NCI-H69 (cell line): ENCODE measurements at regions not wholly inside any gene's neighbourhood (a gene's known extent, or its start where the extent isn't known, plus 50 kb on each side); places are given as distances from the start of the nearest gene placed in this dataset.
"Not testable (repeated sequence)": the region's sequence is repeated elsewhere in the genome, so short reads cannot be mapped to it uniquely, and the experiment has no call there.

Experiments used
- DNase-seq: peaks from one replicate; lab custom pipeline; 2025; lab: John Stamatoyannopoulos, UW

DNA sequence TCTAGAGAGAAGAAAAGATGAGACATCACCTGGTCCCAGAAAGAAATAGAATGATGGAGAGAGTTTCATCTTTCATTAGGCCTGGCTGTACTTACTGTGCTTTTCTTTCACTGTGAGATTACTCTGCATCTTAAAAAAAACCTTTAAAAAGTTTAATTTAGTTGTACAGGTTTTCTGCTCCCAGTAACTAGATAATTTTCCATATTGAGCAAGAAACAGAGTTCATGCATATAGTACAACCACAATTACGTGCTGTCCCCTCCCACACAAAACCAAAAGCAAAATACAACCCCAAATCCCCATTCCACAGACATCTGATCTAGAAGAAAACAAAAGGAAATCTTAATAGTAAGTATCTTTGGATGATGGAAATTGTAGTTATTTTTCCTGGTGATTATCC lies 371.2 kb downstream of the SH2D1A start:
- no peak for DNase-seq

DNA sequence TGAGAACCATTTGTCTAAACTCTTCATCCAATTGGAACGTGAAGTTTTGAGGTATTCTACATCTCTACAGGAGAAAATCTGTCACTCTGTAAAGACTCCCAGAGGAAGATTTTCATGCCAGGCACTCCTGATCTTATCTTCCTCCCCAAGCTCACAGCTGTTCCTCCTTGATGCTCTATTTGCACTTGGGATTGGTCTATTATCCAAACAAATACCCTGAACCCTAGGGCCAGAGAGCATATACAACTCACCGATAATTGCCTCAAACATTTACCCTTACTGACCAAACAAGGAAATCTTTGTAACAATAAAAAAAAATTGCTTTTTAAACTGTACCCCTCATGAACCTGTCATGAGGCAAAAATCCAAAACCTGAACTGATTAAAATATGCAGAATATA lies 372.7 kb downstream of the SH2D1A start:
- peak; percentile 95 for DNase-seq

DNA sequence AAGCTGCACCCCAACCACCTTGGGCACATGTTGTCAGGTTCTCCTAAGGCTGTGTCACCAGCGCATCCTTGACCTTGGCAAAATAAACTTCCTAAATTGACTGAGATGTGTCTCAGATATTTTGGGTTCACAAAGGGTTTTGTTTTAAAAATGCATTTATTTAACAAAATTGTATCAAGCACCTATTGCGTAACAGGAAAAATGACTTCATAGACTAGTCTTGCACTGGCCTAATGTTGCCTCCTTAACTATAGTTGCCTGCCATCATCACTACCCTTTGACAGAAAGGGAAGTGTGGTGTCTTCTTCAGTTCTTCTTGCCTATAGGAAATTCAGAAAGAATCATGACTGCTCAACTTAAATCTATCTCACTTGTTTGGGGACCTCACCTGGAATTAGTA lies 374.2 kb downstream of the SH2D1A start:
- no peak for DNase-seq

DNA sequence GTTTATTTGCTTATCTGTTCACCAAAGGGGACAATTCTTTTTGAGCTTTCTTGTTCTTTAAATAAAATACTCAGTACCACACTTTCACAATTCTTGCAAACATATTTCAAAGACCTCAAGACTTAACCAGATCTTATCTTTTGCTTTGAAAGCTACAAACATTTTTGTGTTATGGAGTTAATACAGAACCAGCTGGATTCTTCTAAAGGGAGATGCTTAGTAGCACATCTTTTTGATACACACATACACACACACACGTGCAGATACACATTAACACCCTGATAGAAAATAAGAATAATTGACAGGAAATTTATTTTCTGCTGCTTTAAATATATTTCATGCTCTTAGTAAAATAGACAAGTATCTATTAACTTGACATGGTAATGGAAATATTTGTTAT lies 379.1 kb downstream of the SH2D1A start:
- DNase-seq, result no peak

DNA sequence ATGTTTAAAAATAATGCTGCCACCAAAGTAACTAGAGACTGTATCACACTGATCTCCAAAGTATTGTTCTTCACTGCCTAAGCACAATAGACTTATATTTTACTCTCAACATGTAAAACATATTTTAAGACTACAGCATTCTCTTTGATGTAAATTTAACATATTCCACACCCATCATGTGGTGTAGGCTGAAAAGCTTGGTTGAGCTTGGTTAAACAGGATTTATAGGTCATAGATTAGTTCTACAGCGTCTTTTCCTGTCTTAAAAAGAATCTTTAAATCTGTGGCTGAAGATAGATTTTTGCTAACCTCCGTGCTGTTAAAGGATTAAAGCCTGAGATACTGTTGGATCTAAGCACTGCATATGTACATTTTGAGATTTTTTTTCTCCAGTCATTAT lies 379.9 kb downstream of the SH2D1A start:
- DNase-seq, result no peak

DNA sequence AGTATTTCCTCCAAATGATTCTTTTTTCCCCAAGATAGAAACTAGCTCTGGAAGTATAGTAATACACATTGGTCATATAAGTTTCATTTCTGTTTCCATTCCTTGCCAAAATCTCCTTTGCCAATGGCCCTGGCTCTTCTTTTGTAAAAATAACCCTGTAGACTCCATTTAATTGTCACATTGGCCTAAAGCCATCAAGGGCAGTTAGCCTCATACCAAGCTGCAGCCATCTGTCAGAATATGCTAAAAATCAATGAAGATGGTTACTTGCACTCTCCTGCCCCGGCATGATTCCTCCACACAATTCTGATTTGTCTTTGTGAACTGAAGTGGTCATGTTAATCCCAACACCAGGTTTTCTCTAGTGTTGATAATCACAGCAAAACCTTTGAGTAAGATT lies 380.5 kb downstream of the SH2D1A start:
- peak; percentile 90 for DNase-seq

DNA sequence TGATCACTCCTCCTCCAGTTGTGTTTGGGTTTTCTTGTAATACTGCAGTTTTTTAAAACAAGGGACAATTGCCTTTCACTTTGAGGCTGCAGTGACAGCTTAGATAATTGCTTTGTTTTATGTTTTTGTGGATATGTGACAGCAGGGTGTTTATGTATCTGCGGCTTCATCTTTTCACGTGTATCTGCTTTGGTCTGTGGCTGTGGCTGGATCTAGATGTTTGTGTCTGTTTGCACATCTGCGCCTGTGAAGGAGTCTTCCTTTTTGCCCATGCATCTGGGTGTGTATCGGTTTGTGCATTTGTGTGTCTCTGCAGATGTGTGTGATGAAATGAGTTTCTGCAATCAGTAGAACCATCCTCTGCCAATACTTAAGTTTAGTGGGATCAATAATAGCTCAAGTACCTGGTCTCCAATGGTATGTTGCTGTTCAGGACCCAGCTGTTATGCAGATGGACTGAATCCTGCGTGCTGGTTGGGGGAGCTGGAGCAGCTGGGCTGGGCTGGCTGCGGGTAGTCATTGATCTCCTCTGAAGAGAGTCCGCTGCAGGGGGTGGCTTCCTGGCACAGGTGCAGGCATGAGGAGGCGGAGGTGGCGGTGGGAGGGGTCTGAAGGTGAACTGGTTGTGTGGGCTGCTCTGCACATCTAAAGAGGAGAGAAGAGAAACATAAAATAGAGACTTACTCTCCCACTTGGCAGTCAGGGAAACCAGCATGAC lies 390.3 kb downstream of the SH2D1A start:
- DNase-seq, result peak; percentile 93

DNA sequence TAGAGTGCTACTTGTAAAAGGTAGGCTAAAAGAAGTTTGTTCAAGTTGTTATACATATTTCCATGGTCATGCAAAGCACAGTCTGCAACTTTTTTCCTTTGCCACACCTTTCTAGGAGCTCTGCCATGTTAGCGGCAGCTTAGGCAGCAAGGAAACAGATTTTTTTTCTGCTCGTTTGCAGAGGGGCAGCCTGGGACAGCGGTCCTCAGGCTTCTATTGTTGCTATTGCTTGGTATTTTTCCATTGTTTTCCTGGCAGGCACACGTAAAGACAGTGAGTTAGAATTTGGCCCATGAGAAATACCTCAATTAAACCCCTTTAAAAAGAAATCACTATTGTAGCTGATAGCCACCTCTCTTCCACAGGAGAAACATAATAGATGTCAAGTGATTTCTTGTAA lies 391.4 kb downstream of the SH2D1A start:
- peak; percentile 32 for DNase-seq

DNA sequence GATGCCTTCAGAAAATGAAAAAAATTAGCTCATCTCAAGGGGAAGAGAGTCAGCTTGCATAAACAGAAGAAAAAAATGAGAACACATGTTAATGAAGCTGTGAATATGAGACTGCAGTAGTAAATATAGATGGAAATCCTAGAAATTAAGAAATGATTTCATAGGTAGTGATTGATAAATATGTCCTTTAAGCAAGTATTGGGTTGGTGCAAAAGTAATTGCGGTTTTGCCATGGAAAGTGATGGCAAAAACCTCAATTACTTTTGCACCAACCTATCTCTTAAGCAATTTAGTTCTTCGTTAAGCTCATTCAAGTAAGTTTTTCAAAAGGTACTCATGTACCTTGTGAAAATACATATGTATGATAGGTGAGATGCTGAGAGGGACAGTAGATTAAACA lies 400.9 kb downstream of the SH2D1A start:
- no peak for DNase-seq

DNA sequence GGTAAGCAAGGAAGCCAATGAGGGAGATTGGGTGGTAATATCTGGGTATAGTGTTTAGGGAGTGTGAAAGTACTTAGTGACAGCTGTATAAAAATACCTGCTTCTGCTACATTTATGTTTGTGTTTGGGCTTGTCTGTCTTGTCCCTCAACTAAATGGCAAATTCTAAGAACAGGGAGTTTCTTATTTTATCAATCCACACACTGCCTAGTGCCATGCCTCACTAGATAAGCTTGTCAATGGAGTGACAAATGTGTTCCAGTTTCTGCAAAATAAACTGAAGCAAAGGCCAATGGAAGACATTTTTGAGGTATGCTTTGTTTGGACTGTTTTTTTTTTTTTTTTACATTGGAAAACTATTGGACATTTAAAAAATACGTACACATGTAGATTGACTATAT lies 418.0 kb downstream of the SH2D1A start:
- no peak for DNase-seq

DNA sequence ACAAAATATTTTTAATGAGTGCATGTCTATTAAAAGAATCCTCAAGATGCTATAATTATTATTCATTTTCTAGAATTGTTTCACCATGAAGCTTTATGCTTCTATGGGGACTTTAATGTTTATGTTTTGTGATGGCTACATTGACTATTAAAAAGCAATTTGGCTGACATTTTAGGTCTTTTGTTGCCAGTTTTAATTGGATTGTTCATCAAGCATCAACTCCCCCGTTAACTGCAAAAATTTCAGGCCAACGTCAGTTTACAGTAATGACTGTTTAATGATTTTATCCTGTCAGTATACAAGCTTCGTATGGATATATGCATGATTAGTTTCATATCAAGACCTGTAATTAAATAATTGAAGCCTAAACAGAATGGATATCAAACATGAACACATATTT lies 422.8 kb downstream of the SH2D1A start:
- peak; percentile 11 for DNase-seq

DNA sequence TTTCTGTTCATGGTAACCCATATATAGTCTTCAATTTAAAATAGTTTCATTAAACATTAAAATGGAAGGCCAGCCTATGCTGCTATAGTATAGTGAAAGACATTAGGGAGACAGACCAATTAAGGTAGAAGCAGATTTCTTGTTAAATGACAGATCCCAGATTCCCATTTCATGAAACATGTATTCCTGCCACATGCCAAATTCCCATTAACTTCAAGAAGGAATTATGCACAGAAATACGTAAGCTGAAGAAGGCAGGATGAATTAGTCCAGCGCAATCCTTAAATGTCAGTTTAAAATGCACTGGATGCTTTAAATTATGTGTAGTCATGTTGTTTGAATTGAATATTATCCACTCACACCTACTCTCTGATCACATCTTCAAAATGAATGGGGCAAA lies 424.9 kb downstream of the SH2D1A start:
- no peak for DNase-seq

DNA sequence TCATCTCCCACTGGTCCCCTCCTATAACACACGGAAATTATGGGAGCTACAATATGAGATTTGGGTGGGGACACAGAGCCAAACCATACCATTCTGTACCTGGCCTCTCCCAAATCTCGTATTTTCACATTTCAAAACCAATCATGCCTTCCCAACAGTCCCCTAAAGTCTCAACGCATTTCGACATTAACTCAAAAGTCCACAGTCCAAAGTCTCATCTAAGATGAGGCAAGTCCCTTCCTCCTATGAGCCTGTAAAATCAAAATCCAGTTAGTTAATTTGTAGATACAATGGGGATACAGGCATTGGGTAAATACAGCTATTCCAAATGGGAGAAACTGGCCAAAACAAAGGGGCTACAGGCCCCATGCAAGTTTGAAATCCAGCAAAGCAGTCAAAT lies 441.9 kb downstream of the SH2D1A start:
- DNase-seq, result not testable (repeated sequence)

DNA sequence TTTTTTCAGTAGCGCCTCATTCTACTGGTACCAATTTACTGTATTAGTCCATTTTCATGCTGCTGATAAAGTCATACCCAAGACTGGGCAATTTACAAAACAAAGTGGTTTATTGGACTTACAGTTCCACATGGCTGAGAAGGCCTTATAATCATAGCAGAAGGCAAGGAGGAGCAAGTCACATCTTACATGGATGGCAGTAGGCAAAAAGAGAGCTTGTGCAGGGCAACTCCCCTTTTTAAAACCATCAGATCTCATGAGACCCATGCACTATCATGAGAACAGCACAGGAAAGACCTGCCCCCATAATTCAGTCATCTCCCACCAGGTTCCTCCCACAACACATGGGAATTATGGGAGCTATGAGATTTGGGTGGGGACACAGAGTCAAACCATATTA lies 443.5 kb downstream of the SH2D1A start:
- not testable (repeated sequence) for DNase-seq

DNA sequence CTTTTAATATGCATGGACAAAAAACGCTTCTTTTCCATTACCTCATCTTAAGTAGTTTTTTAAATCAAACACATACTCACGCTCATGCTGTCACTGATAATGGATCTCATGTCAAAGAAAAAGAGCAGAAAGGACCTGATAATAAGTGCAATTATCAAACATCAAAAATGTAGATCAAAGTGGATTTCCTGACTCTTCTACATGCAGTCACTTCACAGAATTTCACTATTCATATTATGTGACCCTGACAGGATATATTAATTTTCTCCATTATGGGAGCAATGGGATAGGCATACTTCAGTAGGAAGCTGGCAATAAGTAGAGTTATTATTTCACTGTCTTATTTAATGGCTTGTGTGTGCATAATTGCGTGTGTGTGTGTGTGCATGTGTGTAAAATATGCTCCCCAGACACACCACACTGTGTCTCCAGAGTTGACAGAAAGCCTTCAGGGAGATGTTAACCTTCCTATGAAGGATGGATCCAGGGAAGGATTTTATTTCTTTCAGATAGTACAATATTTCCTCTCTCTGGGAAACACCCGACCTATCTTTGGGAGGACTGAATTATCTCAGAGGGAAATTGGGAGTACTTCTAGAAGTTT lies 445.2 kb downstream of the SH2D1A start:
- DNase-seq, result peak; percentile 83

DNA sequence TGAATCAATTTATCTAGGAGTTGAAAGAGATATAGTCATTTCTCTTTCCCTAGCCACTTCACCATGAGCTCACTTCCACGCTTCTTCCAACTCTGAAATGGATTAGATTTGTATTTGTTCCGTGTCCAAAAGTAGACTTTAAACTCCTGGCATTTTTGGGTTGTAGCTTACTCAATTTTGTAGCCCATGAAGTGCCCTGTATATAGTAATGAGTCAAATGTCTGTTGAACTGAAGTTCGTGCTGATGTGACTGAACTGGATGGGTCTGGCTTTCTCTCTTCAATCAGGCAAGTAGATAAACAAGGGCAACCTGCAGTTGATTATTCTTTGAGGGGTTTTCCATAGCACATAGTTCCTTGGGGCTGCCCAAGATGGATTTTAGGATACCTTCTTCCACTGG lies 450.6 kb downstream of the SH2D1A start:
- no peak for DNase-seq

DNA sequence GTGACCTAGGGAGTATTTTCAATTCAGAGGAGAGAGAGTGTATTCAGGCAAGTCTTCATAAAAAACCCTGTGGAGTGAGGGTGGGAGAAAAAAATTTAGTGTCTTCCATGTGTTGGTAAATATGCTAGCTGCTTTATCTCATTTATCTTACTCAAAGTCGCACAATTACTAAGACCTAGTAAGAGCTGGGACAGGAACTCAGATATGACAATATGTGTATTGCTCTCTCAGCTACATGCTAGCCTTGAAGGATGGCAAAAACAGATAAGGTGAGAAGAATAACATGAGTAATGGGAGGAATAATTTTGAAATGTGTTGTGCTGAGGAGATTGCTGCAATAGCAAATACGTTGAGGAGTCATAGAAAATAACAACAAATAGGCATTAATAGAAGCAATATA lies 458.6 kb downstream of the SH2D1A start:
- no peak for DNase-seq

DNA sequence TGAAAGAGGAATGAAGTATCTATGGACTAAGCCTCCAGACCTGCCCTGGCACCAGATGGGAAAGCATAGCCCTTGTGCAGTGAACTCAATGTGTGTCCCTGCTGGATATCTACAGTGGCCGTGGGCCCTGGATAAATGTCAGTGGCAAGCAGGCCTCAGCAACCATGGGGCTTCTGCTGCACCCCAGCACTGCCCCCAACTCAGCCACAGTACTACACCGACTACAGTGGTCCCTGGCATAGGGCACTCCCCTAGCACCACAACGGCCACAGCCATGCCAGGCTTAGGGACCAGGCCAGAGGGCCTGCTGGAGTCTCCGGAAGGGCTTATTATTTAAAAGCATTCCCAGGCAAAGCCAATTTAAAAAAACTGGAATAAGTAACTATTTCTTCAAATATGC lies 459.1 kb downstream of the SH2D1A start:
- no peak for DNase-seq

DNA sequence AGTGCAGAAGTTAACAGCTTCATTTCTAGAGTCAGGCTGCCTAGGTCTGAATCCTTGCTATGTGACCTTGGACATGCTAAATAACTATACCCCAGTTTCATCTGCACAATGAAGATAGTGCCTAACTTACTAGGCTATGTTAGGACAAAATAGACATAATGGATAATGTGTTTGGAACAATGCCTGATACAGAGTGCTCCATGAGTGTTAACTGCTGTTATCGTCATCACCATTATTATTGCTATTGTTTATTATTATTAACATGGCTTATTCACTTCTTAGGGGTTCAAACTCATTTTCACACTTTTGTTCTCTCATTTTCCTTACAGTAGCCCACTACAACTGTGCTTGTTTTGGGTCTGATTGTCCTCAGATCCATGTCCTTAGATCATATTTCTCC lies 467.7 kb downstream of the SH2D1A start:
- no peak for DNase-seq

DNA sequence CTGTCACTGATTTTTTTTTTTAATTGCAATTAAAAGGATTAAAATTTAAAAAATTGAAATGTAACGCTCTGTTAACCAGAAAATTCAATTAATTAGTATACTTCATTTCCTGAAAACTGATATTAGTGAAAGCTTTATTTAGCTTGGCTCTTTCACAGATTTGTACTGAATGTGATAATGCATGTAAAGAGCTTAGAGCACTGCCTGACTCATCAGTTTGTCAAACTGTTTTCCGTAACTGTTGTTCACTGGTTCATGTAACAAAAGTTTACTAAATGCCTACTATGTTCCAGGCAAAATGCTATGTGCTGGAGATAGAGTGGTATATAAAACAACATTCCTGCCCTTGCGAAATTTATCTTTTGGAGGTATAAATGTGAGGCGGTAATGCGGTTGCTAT lies 471.7 kb downstream of the SH2D1A start:
- DNase-seq, result no peak

DNA sequence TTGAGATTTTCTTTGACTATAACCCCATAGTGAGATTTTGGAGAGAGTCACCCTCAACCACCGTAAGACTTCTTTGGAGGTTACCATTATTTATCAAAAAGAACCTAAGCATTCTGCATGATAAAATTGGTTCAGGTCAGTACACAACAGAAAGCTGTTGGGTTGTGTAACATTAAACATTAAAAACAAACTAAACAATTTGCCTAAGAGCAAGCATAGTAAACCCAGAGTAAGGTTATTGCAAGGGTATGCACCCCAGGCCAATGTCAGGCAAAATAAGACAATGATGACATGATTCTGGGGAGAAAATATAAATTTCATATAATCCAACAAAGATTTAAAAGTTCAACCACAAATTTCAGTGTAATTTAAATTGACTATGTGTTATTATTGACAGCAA lies 472.4 kb downstream of the SH2D1A start:
- DNase-seq, result no peak

DNA sequence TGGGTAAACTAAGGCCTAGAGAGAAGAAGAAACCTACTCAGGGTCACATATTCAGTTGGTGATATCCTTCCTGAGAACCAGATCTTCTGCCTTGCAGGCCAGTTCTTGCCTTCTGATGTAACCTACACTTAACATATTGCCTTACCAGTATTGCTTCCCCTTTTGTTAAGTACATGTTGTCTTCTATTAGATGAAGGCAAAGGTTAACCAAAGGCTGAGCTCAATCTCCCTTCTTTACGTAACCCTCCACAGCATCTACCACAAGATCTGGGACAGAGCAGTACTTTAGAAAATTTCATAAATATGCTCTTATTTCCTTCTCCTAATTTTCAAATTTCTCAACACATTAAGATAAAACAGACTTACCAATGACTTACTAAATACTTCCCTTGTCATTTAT lies 474.4 kb downstream of the SH2D1A start:
- DNase-seq, result no peak

DNA sequence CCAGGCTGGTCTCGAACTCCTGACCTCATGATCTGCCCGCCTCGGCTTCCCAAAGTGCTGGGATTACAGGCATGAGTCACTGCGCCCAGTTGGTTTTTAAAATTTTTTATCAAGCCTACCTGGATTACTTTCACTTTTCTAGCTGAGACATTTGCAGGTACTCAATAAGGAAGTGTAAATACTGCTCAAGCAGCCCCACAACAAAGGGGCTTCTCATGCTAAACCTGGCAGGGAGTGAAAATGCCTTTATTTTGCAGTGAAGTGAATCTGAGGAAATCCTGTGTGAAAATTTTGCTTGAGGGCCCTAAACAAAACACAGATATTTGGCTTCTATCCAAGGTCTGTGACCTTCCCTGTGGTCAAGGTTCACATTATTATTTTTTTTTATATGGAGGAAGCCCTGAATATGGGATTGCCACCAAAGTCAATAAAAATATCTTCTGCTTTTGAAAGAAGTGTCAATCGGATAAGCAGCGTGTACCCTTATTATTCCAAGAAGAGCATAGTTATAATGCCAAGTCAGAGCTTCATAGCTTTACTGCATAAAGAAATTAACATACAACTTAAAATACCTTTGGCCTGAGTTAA lies 481.0 kb downstream of the SH2D1A start:
- peak; percentile 77 for DNase-seq

DNA sequence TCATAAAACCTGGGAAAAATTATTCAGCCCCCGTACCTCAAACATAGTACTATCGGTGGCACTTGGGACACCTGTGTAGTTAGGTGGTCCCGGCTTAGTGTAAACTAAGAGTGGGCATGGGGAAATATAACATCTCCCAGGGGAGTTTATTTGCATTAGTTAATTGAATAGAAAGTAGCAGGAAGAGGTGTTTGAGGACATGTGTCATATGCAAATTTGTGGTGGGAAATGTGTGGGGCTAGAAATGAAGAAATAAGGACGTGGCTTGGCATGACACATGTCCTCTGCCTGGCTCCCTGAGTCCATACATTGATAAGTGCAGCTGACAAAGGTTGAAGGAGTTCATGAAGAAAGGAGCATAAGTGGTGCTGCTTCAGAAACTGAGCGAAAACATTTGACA lies 483.6 kb downstream of the SH2D1A start:
- peak; percentile 49 for DNase-seq
